Esophagus squamous epithelium (tissue), 5 donors: ENCODE measurements at regions not wholly inside any gene's neighbourhood (a gene's known extent, or its start where the extent isn't known, plus 50 kb on each side); places are given as distances from the start of the nearest gene placed in this dataset.

Experiments
- DNase-seq: peaks from one replicate; lab custom pipeline; 2025; lab: John Stamatoyannopoulos, UW
- H3K27ac ChIP-seq, 4 donors: fragments of 200-600 bp; sonication (generic); one replicate each; pipeline ENCODE4 v1.5.1; 2016 to 2019; ENCODE audit warnings: mild to moderate bottlenecking in 1 of 4
- H3K27me3 ChIP-seq, 4 donors: fragments of 200-600 bp; sonication (generic); 1 replicate in 3 of 4; 2 replicates in 1 of 4; pipeline versions ENCODE4 v1.5.1 to v1.6.0; 2017 to 2021; ENCODE audit warnings: antibody characterized with exemption in 1 of 4
- H3K36me3 ChIP-seq, 3 donors: fragments of 200-600 bp; sonication (generic); one replicate each; pipeline ENCODE4 v1.5.1; 2016 to 2019
- H3K4me1 ChIP-seq, 3 donors: fragments of 200-600 bp; sonication (generic); one replicate each; pipeline ENCODE4 v1.5.1; 2017 to 2019
- H3K4me3 ChIP-seq, 4 donors: fragments of 200-600 bp; sonication (generic); 1 replicate in 3 of 4; 2 replicates in 1 of 4; pipeline ENCODE4 v1.5.1; 2016 to 2019; ENCODE audit warnings: mild to moderate bottlenecking in 2 of 4, moderate library complexity in 1 of 4
- H3K9me3 ChIP-seq, 3 donors: fragments of 200-600 bp; sonication (generic); one replicate each; pipeline ENCODE4 v1.5.1; 2016 to 2019
- CTCF ChIP-seq, 6 experiments: fragments of 450-650 bp in 4 of 6; fragments of 200-600 bp in 2 of 6; sonication (generic) in 2 of 6; IDR thresholded peaks; one replicate each; pipeline ENCODE4 v1.5.1; 2016 to 2019; ENCODE audit warnings: antibody characterized with exemption in 6 of 6, mild to moderate bottlenecking in 4 of 6, moderate library complexity in 4 of 6
- POLR2A ChIP-seq, 4 donors: fragments of 450-650 bp; IDR thresholded peaks; one replicate each; pipeline ENCODE4 v1.6.1; 2017; ENCODE audit warnings: antibody characterized with exemption in 4 of 4, mild to moderate bottlenecking in 4 of 4, moderate library complexity in 3 of 4
- WGBS, 2 donors: methylation state at CpG; one replicate each; pipeline ENCODE4 v1.1.5; 2018; 5-methylcytosine and 5-hydroxymethylcytosine counted together
- intact Hi-C: fragments of 100-400 bp; cut with DNase I; formaldehyde crosslinking; loops from one replicate; pipeline ENCODE4 v1.15.0; 2022
- donor health status: DM: yes; HTN: yes; CAD: no.

DNA sequence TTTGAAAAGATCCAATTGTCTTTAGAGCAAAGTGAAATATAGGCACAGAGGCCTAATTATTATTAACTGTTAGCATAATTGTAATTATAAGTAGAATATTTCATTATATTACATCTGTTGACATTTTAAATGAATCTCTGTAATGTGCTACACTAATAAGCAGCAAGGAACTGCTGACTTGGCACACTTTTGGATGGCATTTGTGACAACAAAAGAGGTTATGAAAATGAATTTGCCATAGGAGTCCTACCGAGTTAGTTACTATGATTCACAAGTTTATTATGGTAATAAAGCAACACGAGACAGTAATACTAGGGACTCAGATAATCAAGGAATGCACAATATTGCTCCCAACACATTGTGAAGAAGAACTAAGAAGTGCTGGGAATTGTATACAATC lies 213.8 kb upstream of the PCDH9 start:
- Histone ChIP-seq H3K36me3 (no peaks in the 10 kb centered on the region), H3K4me3 (no peak overlapping the region), H3K4me1 (no peaks in the 10 kb centered on the region), H3K9me3 (no peaks in the 10 kb centered on the region), H3K27me3 (no peaks in the 10 kb centered on the region), H3K27ac (no peak overlapping the region)
- no peak for TF ChIP-seq POLR2A (IDR thresholded peaks at IDR 0.05)
- no peak for TF ChIP-seq CTCF (IDR thresholded peaks at IDR 0.05)
- no peak for DNase-seq
- intact Hi-C loops = no loop called here
- WGBS, 2 donors = 45 to 74% methylated on average over 2 of the region's 2 CpGs

DNA sequence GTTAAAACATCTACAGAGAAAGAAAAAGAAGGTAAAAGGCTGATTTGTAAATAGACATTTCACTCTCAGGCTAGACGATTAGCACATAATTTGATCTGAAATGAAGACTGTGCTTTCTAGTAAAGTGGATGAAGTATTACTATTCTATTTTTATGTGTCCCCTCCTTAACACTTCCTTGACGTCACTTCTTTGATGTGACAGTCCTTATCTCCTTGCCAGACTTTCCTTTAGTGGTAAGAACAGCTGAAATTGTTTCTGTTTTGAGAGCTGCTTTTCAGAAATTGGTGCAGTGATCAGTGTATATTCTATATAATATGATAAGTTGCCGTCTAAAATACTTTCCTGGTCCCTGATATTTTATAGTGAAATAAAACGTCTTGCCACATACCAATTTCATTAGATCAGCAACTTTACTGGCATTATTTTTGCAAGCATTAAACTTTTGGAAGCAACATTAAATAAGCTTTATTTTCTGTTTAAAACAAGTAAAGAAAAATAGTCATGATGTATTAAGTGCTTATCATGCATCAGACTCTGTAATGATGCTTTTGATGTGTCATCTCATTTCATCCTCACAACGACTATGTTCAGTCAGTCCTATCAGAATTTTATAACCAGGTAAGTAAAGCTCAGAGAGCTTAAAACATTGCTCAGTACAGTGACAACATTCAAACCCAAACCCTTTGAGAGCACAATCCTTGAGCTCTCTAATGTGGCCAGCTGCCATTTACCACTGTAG lies 210.3 kb upstream of the PCDH9 start:
- H3K4me3 ChIP-seq = no peak overlapping the region
- intact Hi-C loops = no loop called here
- DNase-seq = no peak
- TF ChIP-seq POLR2A (IDR thresholded peaks at IDR 0.05) = no peak
- no peak for TF ChIP-seq CTCF (IDR thresholded peaks at IDR 0.05)
- H3K9me3 ChIP-seq = no peaks in the 10 kb centered on the region
- no peak overlapping the region for H3K27ac ChIP-seq
- no peaks in the 10 kb centered on the region for H3K36me3 ChIP-seq
- H3K4me1 ChIP-seq = no peaks in the 10 kb centered on the region
- no peaks in the 10 kb centered on the region for H3K27me3 ChIP-seq
- WGBS, 2 donors = 32 to 33% methylated on average over 5 of the region's 5 CpGs

DNA sequence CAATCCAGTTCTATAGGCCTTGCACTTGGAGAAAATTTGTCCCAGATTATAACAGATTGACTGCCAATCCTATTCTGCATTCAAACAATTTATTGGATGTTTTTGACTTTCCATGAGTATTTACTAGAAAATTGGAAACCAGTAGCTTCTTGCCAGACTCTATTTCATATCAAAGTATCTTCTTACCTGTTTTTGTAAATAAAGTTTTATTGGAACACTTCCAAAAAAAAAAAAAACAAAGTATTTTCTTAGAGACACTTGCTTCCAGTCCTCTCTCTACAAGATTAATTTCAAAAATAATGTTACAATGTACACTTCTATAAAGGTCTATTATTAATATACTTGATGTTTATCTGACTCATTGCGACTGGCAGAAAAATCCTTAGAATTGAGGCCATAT lies 209.2 kb upstream of the PCDH9 start:
- 53 to 80% methylated on average over 1 of the region's 1 CpG for WGBS, 2 donors
- Histone ChIP-seq H3K4me3 (no peak overlapping the region), H3K27ac (no peak overlapping the region), H3K9me3 (no peaks in the 10 kb centered on the region), H3K4me1 (no peaks in the 10 kb centered on the region), H3K27me3 (no peaks in the 10 kb centered on the region), H3K36me3 (no peaks in the 10 kb centered on the region)
- intact Hi-C loops = no loop called here
- no peak for TF ChIP-seq CTCF (IDR thresholded peaks at IDR 0.05)
- no peak for TF ChIP-seq POLR2A (IDR thresholded peaks at IDR 0.05)
- no peak for DNase-seq

DNA sequence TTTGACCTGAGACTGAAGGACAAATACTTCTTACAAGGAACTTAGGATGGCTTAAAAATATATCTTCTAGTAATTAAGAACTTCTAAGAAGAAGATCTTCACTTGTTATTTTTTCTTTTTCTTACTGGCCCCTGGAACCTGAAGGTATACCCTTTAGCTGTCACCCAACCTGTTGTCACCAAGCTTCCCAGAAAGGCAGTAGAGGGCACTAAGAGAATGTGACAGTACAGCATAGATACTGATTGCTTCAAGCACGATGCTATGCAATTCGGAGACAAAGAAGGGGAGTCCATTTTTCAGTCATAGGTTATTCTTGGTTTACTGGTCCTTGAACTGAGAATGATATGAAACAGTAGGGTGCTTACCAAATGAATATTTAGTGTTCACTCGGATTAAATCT lies 208.3 kb upstream of the PCDH9 start:
- no peak overlapping the region for H3K4me3 ChIP-seq
- intact Hi-C loops = no loop called here
- no peaks in the 10 kb centered on the region for H3K4me1 ChIP-seq
- no peak for DNase-seq
- H3K27me3 ChIP-seq = no peaks in the 10 kb centered on the region
- 38 to 41% methylated on average over 3 of the region's 3 CpGs for WGBS, 2 donors
- TF ChIP-seq CTCF (IDR thresholded peaks at IDR 0.05) = no peak
- TF ChIP-seq POLR2A (IDR thresholded peaks at IDR 0.05) = no peak
- no peaks in the 10 kb centered on the region for H3K9me3 ChIP-seq
- no peak overlapping the region for H3K27ac ChIP-seq
- H3K36me3 ChIP-seq = no peaks in the 10 kb centered on the region

- DNase-seq = no peak
- Histone ChIP-seq H3K27me3 (no peaks in the 10 kb centered on the region), H3K9me3 (no peaks in the 10 kb centered on the region), H3K27ac (no peak overlapping the region), H3K4me3 (no peak overlapping the region), H3K4me1 (no peaks in the 10 kb centered on the region), H3K36me3 (no peaks in the 10 kb centered on the region)
- 37 to 44% methylated on average over 5 of the region's 5 CpGs for WGBS, 2 donors
- no peak for TF ChIP-seq CTCF (IDR thresholded peaks at IDR 0.05)
- no peak for TF ChIP-seq POLR2A (IDR thresholded peaks at IDR 0.05)
- intact Hi-C loops = no loop called here
These were observed 207.1 kb upstream of the PCDH9 start for GRCh38 chr13:67437244-67437643.
